A673 (cell line): ENCODE measurements at regions not wholly inside any gene's neighbourhood (a gene's known extent, or its start where the extent isn't known, plus 50 kb on each side); places are given as distances from the start of the nearest gene placed in this dataset.

ENCODE experiments used
- BruUV-seq: library from RNA; stranded (reverse); fragments of 400-500 nt; replicated peaks from 2 replicates; lab custom pipeline; 2021; lab: Mats Ljungman, UMichigan
- CTCF ChIA-PET: fragments of 300-600 bp; sonication (Branson Sonifier 250); formaldehyde crosslinking; loops from one replicate; lab custom pipeline; 2022; ENCODE audit warnings: antibody characterized with exemption; lab: Charles Lee
- POLR2A ChIA-PET: fragments of 300-600 bp; sonication (Branson Sonifier 250); formaldehyde crosslinking; loops from one replicate; lab custom pipeline; 2022; ENCODE audit warnings: antibody characterized with exemption; ENCODE audit not compliant: low non-redundant PET; lab: Charles Lee
- DNase-seq: peaks from one replicate; pipeline ENCODE4 v3.0.0-alpha.2; 2015; ENCODE audit warnings: low spot score
- H3K27ac ChIP-seq: fragments of 200-600 bp; sonication (generic); 2 replicates; pipeline ENCODE4 v1.5.1; 2016; ENCODE audit warnings: mixed run types, low read depth, mild to moderate bottlenecking, mixed read lengths, antibody characterized with exemption, low read length; ENCODE audit not compliant: poor library complexity, severe bottlenecking
- H3K27me3 ChIP-seq: fragments of 200-600 bp; sonication (generic); replicated peaks from 2 replicates; pipeline ENCODE4 v1.6.1; 2017; ENCODE audit warnings: mixed run types, low read depth, mild to moderate bottlenecking, mixed read lengths, antibody characterized with exemption, low read length; ENCODE audit not compliant: insufficient read depth, poor library complexity
- H3K36me3 ChIP-seq: fragments of 200-600 bp; sonication (generic); 2 replicates; pipeline ENCODE4 v1.6.1; 2016; ENCODE audit warnings: mixed run types, mild to moderate bottlenecking, mixed read lengths, antibody characterized with exemption, low read length; ENCODE audit not compliant: insufficient read depth, poor library complexity, severe bottlenecking
- H3K4me1 ChIP-seq: fragments of 200-600 bp; sonication (generic); 2 replicates; pipeline ENCODE4 v1.6.1; 2017; ENCODE audit warnings: mixed run types, mild to moderate bottlenecking, mixed read lengths, antibody characterized with exemption, low read length; ENCODE audit not compliant: insufficient read depth, poor library complexity, severe bottlenecking
- H3K4me3 ChIP-seq: fragments of 200-600 bp; sonication (generic); 2 replicates; pipeline ENCODE4 v1.5.1; 2016; ENCODE audit warnings: low read depth, mixed run types, mild to moderate bottlenecking, mixed read lengths, low read length; ENCODE audit not compliant: poor library complexity, severe bottlenecking
- H3K9me3 ChIP-seq: fragments of 200-600 bp; sonication (generic); 2 replicates; pipeline ENCODE4 v1.6.1; 2016; ENCODE audit warnings: mixed run types, low read depth, mild to moderate bottlenecking, mixed read lengths, antibody characterized with exemption, low read length; ENCODE audit not compliant: poor library complexity, severe bottlenecking
- CTCF ChIP-seq: fragments of 300-800, 200-600 bp; sonication (generic); conservative IDR thresholded peaks from 2 replicates; pipeline ENCODE4 v1.5.1; 2017; ENCODE audit warnings: low read depth, mild to moderate bottlenecking, antibody characterized with exemption, low read length, moderate library complexity, mixed read lengths
- EZH2 ChIP-seq: fragments of 200-600 bp; sonication (generic); IDR thresholded peaks from 2 replicates; pipeline ENCODE4 v1.6.1; 2017; ENCODE audit warnings: borderline replicate concordance, low read depth, mild to moderate bottlenecking, mixed read lengths, antibody characterized with exemption, low read length; ENCODE audit not compliant: poor library complexity, severe bottlenecking
- intact Hi-C: fragments of 100-400 bp; cut with micrococcal nuclease; formaldehyde crosslinking; loops from one replicate; pipeline ENCODE4 v1.10.0; 2022; ENCODE audit not compliant: unreplicated experiment

- H3K4me1 ChIP-seq, result peaks cover 27% of the 10 kb centered on the region
- no peak overlapping the region for H3K4me3 ChIP-seq
- no peaks in the 10 kb centered on the region for H3K27me3 ChIP-seq
- CTCF ChIA-PET, result no interaction called here
- H3K27ac ChIP-seq, result no peak overlapping the region
- BruUV-seq, result no TSS peak
- TF ChIP-seq EZH2 (no peak), CTCF (no peak)
- H3K9me3 ChIP-seq, result no peaks in the 10 kb centered on the region
- no peak for DNase-seq
- H3K36me3 ChIP-seq, result no peaks in the 10 kb centered on the region
- POLR2A ChIA-PET, result no interaction called here
- intact Hi-C loops, result no loop called here
Measured at GRCh38 chr1:25018110-25018735, 88.1 kb upstream of the RUNX3 start.

GRCh38 chr1:25017436-25018109 is 87.5 kb upstream of the RUNX3 start:
- intact Hi-C loops, result no loop called here
- Histone ChIP-seq H3K36me3 (no peaks in the 10 kb centered on the region), H3K27ac (no peak overlapping the region), H3K27me3 (no peaks in the 10 kb centered on the region), H3K9me3 (no peaks in the 10 kb centered on the region), H3K4me1 (peaks cover 20% of the 10 kb centered on the region), H3K4me3 (no peak overlapping the region)
- POLR2A ChIA-PET, result no interaction called here
- DNase-seq, result no peak
- BruUV-seq, result no TSS peak
- TF ChIP-seq CTCF (no peak), EZH2 (no peak)
- CTCF ChIA-PET, result no interaction called here

GRCh38 chr1:25012966-25013962 is 83.2 kb upstream of the RUNX3 start:
- H3K36me3 ChIP-seq, result no peaks in the 10 kb centered on the region
- intact Hi-C loops, result no loop called here
- no peak for DNase-seq
- H3K4me1 ChIP-seq, result no peaks in the 10 kb centered on the region
- no TSS peak for BruUV-seq
- H3K27ac ChIP-seq, result no peak overlapping the region
- no peak overlapping the region for H3K4me3 ChIP-seq
- ChIA-PET POLR2A (no interaction called here), CTCF (no interaction called here)
- H3K27me3 ChIP-seq, result no peaks in the 10 kb centered on the region
- no peaks in the 10 kb centered on the region for H3K9me3 ChIP-seq
- no peak for TF ChIP-seq CTCF
